ENCODE measurements at regions not wholly inside any gene's neighbourhood (a gene's known extent, or its start where the extent isn't known, plus 50 kb on each side); places are given as distances from the start of the nearest gene placed in this dataset.

DNA sequence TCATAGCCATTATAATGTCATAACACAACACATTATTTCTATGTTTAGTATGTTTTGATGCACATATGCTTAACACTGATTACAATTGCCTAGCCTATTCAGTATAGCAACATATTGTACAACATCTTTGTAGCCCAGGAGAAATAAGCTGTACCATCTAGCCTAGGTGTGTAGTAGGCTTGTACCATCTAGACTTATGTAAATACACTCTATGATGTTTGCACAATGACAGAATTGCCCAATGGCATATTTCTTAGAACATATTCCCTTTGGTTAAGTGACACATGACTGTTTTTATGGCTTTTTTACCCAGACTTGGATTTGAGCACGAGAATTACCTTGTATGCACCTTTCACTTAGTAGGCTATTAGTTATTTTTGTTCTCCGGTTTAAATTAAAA, 64.5 kb upstream of the HIVEP1 start:
- TF ChIP-seq CTCF (conservative IDR thresholded peaks at IDR 0.05 in 1 of 2, IDR thresholded peaks at IDR 0.05 in 1 of 2; ENCODE audit: low read depth in 1 of 2, low read length in 2 of 2) (no peak), EZH2 (IDR thresholded peaks at IDR 0.05; ENCODE audit: low read length, missing control alignments) (no peak)

Data from fibroblast of lung (primary cell).